ENCODE measurements at regions not wholly inside any gene's neighbourhood (a gene's known extent, or its start where the extent isn't known, plus 50 kb on each side); places are given as distances from the start of the nearest gene placed in this dataset.
A peak's percentile ranks its signal among the peaks of the same experiment; 100 is the strongest.
"Not testable (repeated sequence)": the region's sequence is repeated elsewhere in the genome, so short reads cannot be mapped to it uniquely, and the experiment has no call there.

- WGBS, 4 donors = 24 to 46% (median 35%) methylated on average over 3 to 4 of the region's 4 CpGs
- H3K27ac ChIP-seq = peak overlapping the region in 4 of 5 donors; percentile 29 to 57 (median 32)
- DNase-seq; H3K4me1 ChIP-seq (replicated peaks in 1 of 2); H3K4me3 ChIP-seq; H3K36me3 ChIP-seq (replicated peaks in 1 of 2); H3K27me3 ChIP-seq; intact Hi-C loops (cut with DNase I); H3K9me3 ChIP-seq (replicated peaks in 1 of 3): not testable (repeated sequence)
Observed at GRCh38 chr5:177664737-177665136, 64.8 kb downstream of the B4GALT7 start.

- 17 to 57% (median 24%) methylated on average over 1 to 3 of the region's 6 CpGs for WGBS, 4 donors
- H3K36me3 ChIP-seq (replicated peaks in 1 of 2); H3K9me3 ChIP-seq (replicated peaks in 1 of 3); DNase-seq; intact Hi-C loops (cut with DNase I); H3K4me1 ChIP-seq (replicated peaks in 1 of 2); H3K4me3 ChIP-seq; H3K27me3 ChIP-seq: not testable (repeated sequence)
- peak overlapping the region in 4 of 5 donors; percentile 29 to 57 (median 32) for H3K27ac ChIP-seq
Observed at GRCh38 chr5:177665172-177665571, 65.2 kb downstream of the B4GALT7 start.

GRCh38 chr5:177665960-177666359, 66.0 kb downstream of the B4GALT7 start:
- H3K36me3 ChIP-seq (replicated peaks in 1 of 2); H3K27ac ChIP-seq; intact Hi-C loops (cut with DNase I); H3K9me3 ChIP-seq (replicated peaks in 1 of 3); DNase-seq; H3K4me1 ChIP-seq (replicated peaks in 1 of 2); H3K4me3 ChIP-seq; H3K27me3 ChIP-seq: not testable (repeated sequence)
- 90 to 100% (median 100%) methylated on average over 1 to 2 of the region's 3 CpGs for WGBS, 4 donors

GRCh38 chr5:177671035-177671754, 71.3 kb downstream of the B4GALT7 start:
- intact Hi-C loops (cut with DNase I) = not testable (repeated sequence)

GRCh38 chr5:177671755-177672690, 72.1 kb downstream of the B4GALT7 start:
- Histone ChIP-seq H3K27ac (peak overlapping the region in 2 of 5 donors; percentile 37 to 88), H3K4me3 (peak overlapping the region in 1 of 4 donors; percentile 77)
- WGBS, 4 donors = 0 to 7% (median 0%) methylated on average over 3 to 48 of the region's 110 CpGs; no CpG with 5 or more reads in 1 of the 4 donors
- H3K9me3 ChIP-seq (replicated peaks in 1 of 3); H3K36me3 ChIP-seq (replicated peaks in 1 of 2); H3K27me3 ChIP-seq; intact Hi-C loops (cut with DNase I); H3K4me1 ChIP-seq (replicated peaks in 1 of 2): not testable (repeated sequence)
- DNase-seq = peak; percentile 50 to 77 (median 72)

More at GRCh38 chr5:177671035-177671754, 71.3 kb downstream of the B4GALT7 start:
- not testable (repeated sequence) for H3K36me3 ChIP-seq (replicated peaks in 1 of 2); H3K27me3 ChIP-seq; H3K9me3 ChIP-seq (replicated peaks in 1 of 3); H3K27ac ChIP-seq; DNase-seq; H3K4me1 ChIP-seq (replicated peaks in 1 of 2)
- peak overlapping the region in 1 of 4 donors; percentile 50 for H3K4me3 ChIP-seq
- WGBS, 4 donors = 3 to 12% methylated on average over 6 to 7 of the region's 37 CpGs; no CpG with 5 or more reads in 2 of the 4 donors
